SJCRH30 (cell line): ENCODE measurements at regions not wholly inside any gene's neighbourhood (a gene's known extent, or its start where the extent isn't known, plus 50 kb on each side); places are given as distances from the start of the nearest gene placed in this dataset.
"Not testable (repeated sequence)": the region's sequence is repeated elsewhere in the genome, so short reads cannot be mapped to it uniquely, and the experiment has no call there.

Experiments used
- DNase-seq, 2 experiments: peaks; one replicate each; pipeline ENCODE4 v3.0.0-alpha.2; 2015 to 2020
- H3K27ac ChIP-seq: fragments of 250-450 bp; sonication (Bioruptor Pico); 2 replicates; pipeline ENCODE4 v1.5.1; 2020; ENCODE audit warnings: mild to moderate bottlenecking, moderate library complexity
- H3K27me3 ChIP-seq: fragments of 250-450 bp; sonication (Bioruptor Pico); 2 replicates; pipeline ENCODE4 v1.5.1; 2020; ENCODE audit warnings: mild to moderate bottlenecking, moderate library complexity
- H3K36me3 ChIP-seq: fragments of 250-450 bp; sonication (Bioruptor Pico); 2 replicates; pipeline ENCODE4 v1.5.1; 2020; ENCODE audit warnings: mild to moderate bottlenecking, moderate library complexity
- H3K4me1 ChIP-seq: fragments of 250-450 bp; sonication (Bioruptor Pico); 2 replicates; pipeline ENCODE4 v1.5.1; 2020; ENCODE audit warnings: mild to moderate bottlenecking, moderate library complexity
- H3K4me3 ChIP-seq: fragments of 250-450 bp; sonication (Bioruptor Pico); 2 replicates; pipeline ENCODE4 v1.5.1; 2020; ENCODE audit warnings: mild to moderate bottlenecking, moderate library complexity
- H3K9me3 ChIP-seq: fragments of 250-450 bp; sonication (Bioruptor Pico); replicated peaks from 2 replicates; pipeline ENCODE4 v1.5.1; 2020; ENCODE audit warnings: mild to moderate bottlenecking, moderate library complexity

GRCh38 chr21:9774347-9774746 lies 747.0 kb upstream of the TPTE start:
- Histone ChIP-seq H3K9me3 (no peaks in the 10 kb centered on the region), H3K27ac (no peak overlapping the region), H3K36me3 (no peaks in the 10 kb centered on the region), H3K4me3 (no peak overlapping the region), H3K4me1 (no peaks in the 10 kb centered on the region), H3K27me3 (no peaks in the 10 kb centered on the region)
- no peak for DNase-seq

GRCh38 chr21:9774901-9775593 lies 746.3 kb upstream of the TPTE start:
- not testable (repeated sequence) for H3K4me1 ChIP-seq, DNase-seq, H3K36me3 ChIP-seq, H3K9me3 ChIP-seq, H3K4me3 ChIP-seq, H3K27ac ChIP-seq, H3K27me3 ChIP-seq

GRCh38 chr21:9775877-9776276 lies 745.5 kb upstream of the TPTE start:
- not testable (repeated sequence) for H3K27me3 ChIP-seq, H3K27ac ChIP-seq, H3K4me1 ChIP-seq, H3K36me3 ChIP-seq, H3K9me3 ChIP-seq, DNase-seq, H3K4me3 ChIP-seq

- H3K36me3 ChIP-seq, H3K27ac ChIP-seq, DNase-seq, H3K27me3 ChIP-seq, H3K4me3 ChIP-seq, H3K9me3 ChIP-seq, H3K4me1 ChIP-seq: not testable (repeated sequence)
Measured at GRCh38 chr21:9776286-9777020, 744.9 kb upstream of the TPTE start.

- not testable (repeated sequence) for H3K4me1 ChIP-seq, DNase-seq, H3K36me3 ChIP-seq, H3K9me3 ChIP-seq, H3K4me3 ChIP-seq, H3K27ac ChIP-seq, H3K27me3 ChIP-seq
Measured at GRCh38 chr21:9778541-9778940, 742.8 kb upstream of the TPTE start.

- Histone ChIP-seq H3K4me3 (no peak overlapping the region), H3K4me1 (no peaks in the 10 kb centered on the region), H3K9me3 (no peaks in the 10 kb centered on the region), H3K27me3 (no peaks in the 10 kb centered on the region), H3K27ac (no peak overlapping the region), H3K36me3 (no peaks in the 10 kb centered on the region)
- no peak for DNase-seq
Measured at GRCh38 chr21:9780441-9780937, 740.9 kb upstream of the TPTE start.

- not testable (repeated sequence) for H3K4me1 ChIP-seq, H3K27me3 ChIP-seq, H3K9me3 ChIP-seq, DNase-seq, H3K36me3 ChIP-seq, H3K27ac ChIP-seq, H3K4me3 ChIP-seq
Measured at GRCh38 chr21:9783587-9783986, 737.8 kb upstream of the TPTE start.

GRCh38 chr21:9784201-9784600 lies 737.2 kb upstream of the TPTE start:
- H3K27ac ChIP-seq, DNase-seq, H3K9me3 ChIP-seq, H3K36me3 ChIP-seq, H3K4me3 ChIP-seq, H3K4me1 ChIP-seq, H3K27me3 ChIP-seq: not testable (repeated sequence)

- not testable (repeated sequence) for H3K9me3 ChIP-seq, H3K36me3 ChIP-seq, H3K4me1 ChIP-seq, H3K27me3 ChIP-seq, DNase-seq, H3K4me3 ChIP-seq, H3K27ac ChIP-seq
Measured at GRCh38 chr21:9786092-9786491, 735.3 kb upstream of the TPTE start.

GRCh38 chr21:9788281-9788680 lies 733.1 kb upstream of the TPTE start:
- not testable (repeated sequence) for H3K4me3 ChIP-seq, H3K36me3 ChIP-seq, H3K27me3 ChIP-seq, H3K9me3 ChIP-seq, H3K27ac ChIP-seq, DNase-seq, H3K4me1 ChIP-seq

- not testable (repeated sequence) for H3K4me3 ChIP-seq, H3K27me3 ChIP-seq, DNase-seq
Measured at GRCh38 chr21:9790354-9790753, 731.0 kb upstream of the TPTE start.

GRCh38 chr21:9791453-9791852 lies 729.9 kb upstream of the TPTE start:
- H3K4me3 ChIP-seq, H3K27me3 ChIP-seq, H3K27ac ChIP-seq, DNase-seq, H3K36me3 ChIP-seq, H3K4me1 ChIP-seq, H3K9me3 ChIP-seq: not testable (repeated sequence)

More at GRCh38 chr21:9790354-9790753, 731.0 kb upstream of the TPTE start:
- not testable (repeated sequence) for H3K36me3 ChIP-seq, H3K9me3 ChIP-seq, H3K27ac ChIP-seq, H3K4me1 ChIP-seq

GRCh38 chr21:9795291-9795690 lies 726.1 kb upstream of the TPTE start:
- H3K4me1 ChIP-seq, H3K9me3 ChIP-seq, H3K27ac ChIP-seq, DNase-seq, H3K27me3 ChIP-seq, H3K36me3 ChIP-seq, H3K4me3 ChIP-seq: not testable (repeated sequence)

- not testable (repeated sequence) for H3K4me1 ChIP-seq, H3K27ac ChIP-seq, H3K4me3 ChIP-seq, DNase-seq, H3K27me3 ChIP-seq, H3K36me3 ChIP-seq, H3K9me3 ChIP-seq
Measured at GRCh38 chr21:9796293-9796692, 725.1 kb upstream of the TPTE start.

- not testable (repeated sequence) for H3K27me3 ChIP-seq, H3K27ac ChIP-seq, H3K4me3 ChIP-seq, H3K4me1 ChIP-seq, H3K9me3 ChIP-seq, H3K36me3 ChIP-seq, DNase-seq
Measured at GRCh38 chr21:9807675-9808074, 713.7 kb upstream of the TPTE start.
